H9 (cell line): ENCODE measurements at regions not wholly inside any gene's neighbourhood (a gene's known extent, or its start where the extent isn't known, plus 50 kb on each side); places are given as distances from the start of the nearest gene placed in this dataset.

Experiments used
- DNase-seq: peaks from one replicate; pipeline ENCODE4 v3.0.0-alpha.2; 2017
- H2AFZ ChIP-seq: one replicate; pipeline ENCODE4 v1.6.1; 2013; ENCODE audit warnings: mild to moderate bottlenecking, low read length, control low read depth, moderate library complexity
- H2AK5ac ChIP-seq: 2 replicates; pipeline ENCODE4 v1.6.1; 2013; ENCODE audit warnings: low read length, control low read depth, mixed read lengths; ENCODE audit not compliant: insufficient read length
- H2BK120ac ChIP-seq: one replicate; pipeline ENCODE4 v1.6.1; 2013; ENCODE audit warnings: low read depth, mild to moderate bottlenecking, low read length, control low read depth, inconsistent platforms; ENCODE audit not compliant: poor library complexity, severe bottlenecking
- H2BK12ac ChIP-seq: 2 replicates; pipeline ENCODE4 v1.6.1; 2013; ENCODE audit warnings: low read length, control low read depth, mixed read lengths, low read depth; ENCODE audit not compliant: insufficient read length
- H2BK15ac ChIP-seq: 2 replicates; pipeline ENCODE4 v1.6.1; 2013; ENCODE audit warnings: low read depth, low read length, control low read depth
- H2BK20ac ChIP-seq: one replicate; pipeline ENCODE4 v1.6.1; 2013; ENCODE audit warnings: low read depth, mild to moderate bottlenecking, low read length, control low read depth, inconsistent platforms; ENCODE audit not compliant: poor library complexity, severe bottlenecking
- H2BK5ac ChIP-seq: 2 replicates; pipeline ENCODE4 v1.6.1; 2013; ENCODE audit warnings: low read length, control low read depth, mixed read lengths; ENCODE audit not compliant: insufficient read length
- H3K14ac ChIP-seq: 2 replicates; pipeline ENCODE4 v1.6.1; 2013; ENCODE audit warnings: low read length, control low read depth; ENCODE audit not compliant: insufficient read depth
- H3K18ac ChIP-seq: 2 replicates; pipeline ENCODE4 v1.6.1; 2013; ENCODE audit warnings: low read depth, mild to moderate bottlenecking, mixed read lengths, low read length, control low read depth; ENCODE audit not compliant: insufficient read length
- H3K23ac ChIP-seq: 2 replicates; pipeline ENCODE4 v1.6.1; 2013; ENCODE audit warnings: low read length, control low read depth, mixed read lengths, low read depth; ENCODE audit not compliant: insufficient read length
- H3K23me2 ChIP-seq: 2 replicates; pipeline ENCODE4 v1.6.1; 2013; ENCODE audit warnings: low read depth, mild to moderate bottlenecking, mixed read lengths, low read length, control low read depth; ENCODE audit not compliant: insufficient read length, poor library complexity, severe bottlenecking
- H3K27ac ChIP-seq: 2 replicates; pipeline ENCODE4 v1.5.1; 2013; ENCODE audit warnings: low read length, control low read depth, mixed read lengths, low read depth; ENCODE audit not compliant: insufficient read length
- H3K27me3 ChIP-seq: 2 replicates; pipeline ENCODE4 v1.6.1; 2013; ENCODE audit warnings: low read length, control low read depth, inconsistent platforms; ENCODE audit not compliant: insufficient read depth
- H3K4ac ChIP-seq: 2 replicates; pipeline ENCODE4 v1.6.1; 2013; ENCODE audit warnings: low read depth, mild to moderate bottlenecking, control low read depth, inconsistent platforms, low read length, moderate library complexity
- H3K4me1 ChIP-seq: 2 replicates; pipeline ENCODE4 v1.6.1; 2013; ENCODE audit warnings: low read length, control low read depth, inconsistent platforms; ENCODE audit not compliant: insufficient read depth
- H3K4me2 ChIP-seq: 2 replicates; pipeline ENCODE4 v1.6.1; 2013; ENCODE audit warnings: low read length, control low read depth, mixed read lengths; ENCODE audit not compliant: insufficient read length, insufficient read depth
- H3K56ac ChIP-seq: 2 replicates; pipeline ENCODE4 v1.6.1; 2013; ENCODE audit warnings: low read depth, mild to moderate bottlenecking, mixed read lengths, low read length, control low read depth; ENCODE audit not compliant: insufficient read length
- H3K79me1 ChIP-seq: 2 replicates; pipeline ENCODE4 v1.6.1; 2013; ENCODE audit warnings: low read depth, mild to moderate bottlenecking, moderate library complexity, low read length, control low read depth, inconsistent platforms; ENCODE audit not compliant: insufficient read depth, poor library complexity, severe bottlenecking
- H3K79me2 ChIP-seq: 2 replicates; pipeline ENCODE4 v1.6.1; 2013; ENCODE audit warnings: low read length, control low read depth, inconsistent platforms; ENCODE audit not compliant: insufficient read depth
- H3K9ac ChIP-seq: 2 replicates; pipeline ENCODE4 v1.6.1; 2013; ENCODE audit warnings: low read length, control low read depth, mixed read lengths; ENCODE audit not compliant: insufficient read length; ENCODE audit errors: extremely low read depth
- H3K9me3 ChIP-seq: one replicate; pipeline ENCODE4 v1.6.1; 2013; ENCODE audit warnings: low read depth, low read length, inconsistent platforms; ENCODE audit not compliant: control insufficient read depth
- H3T11ph ChIP-seq: one replicate; pipeline ENCODE4 v1.6.1; 2013; ENCODE audit warnings: mild to moderate bottlenecking, low read length, control low read depth, inconsistent platforms
- H4K20me1 ChIP-seq: one replicate; pipeline ENCODE4 v1.6.1; 2013; ENCODE audit not compliant: control insufficient read depth, insufficient read length, insufficient read depth
- H4K5ac ChIP-seq: 2 replicates; pipeline ENCODE4 v1.6.1; 2013; ENCODE audit warnings: low read depth, mild to moderate bottlenecking, mixed read lengths, low read length, control low read depth; ENCODE audit not compliant: insufficient read length
- H4K8ac ChIP-seq: replicated peaks from 2 replicates; pipeline ENCODE4 v1.6.1; 2013; ENCODE audit warnings: low read length, control low read depth, mixed read lengths, low read depth; ENCODE audit not compliant: insufficient read length
- H4K91ac ChIP-seq: 2 replicates; pipeline ENCODE4 v1.6.1; 2013; ENCODE audit warnings: low read depth, mild to moderate bottlenecking, moderate library complexity, mixed read lengths, low read length, control low read depth; ENCODE audit not compliant: insufficient read length
- H3K27ac Mint-ChIP-seq, 3 experiments: 2 replicates in 2 of 3; 3 replicates in 1 of 3; pipeline ENCODE4 v1.8.0; 2020 to 2021; ENCODE audit warnings: mixed read lengths in 3 of 3, mild to moderate bottlenecking in 1 of 3, moderate library complexity in 1 of 3
- H3K27me3 Mint-ChIP-seq: 2 replicates; pipeline ENCODE4 v1.8.0; 2021; ENCODE audit warnings: low read depth, mild to moderate bottlenecking, moderate library complexity, mixed read lengths
- H3K36me3 Mint-ChIP-seq, 3 experiments: 2 replicates in 2 of 3; 3 replicates in 1 of 3; pipeline ENCODE4 v1.8.0; 2020 to 2021; ENCODE audit warnings: low read depth in 3 of 3, mixed read lengths in 3 of 3; ENCODE audit not compliant: insufficient read depth in 1 of 3
- H3K4me1 Mint-ChIP-seq, 2 experiments: 2 replicates each; pipeline ENCODE4 v1.8.0; 2020; ENCODE audit warnings: mixed read lengths in 2 of 2
- H3K4me3 Mint-ChIP-seq, 2 experiments: 2 replicates in 1 of 2; 3 replicates in 1 of 2; pipeline ENCODE4 v1.8.0; 2020 to 2021; ENCODE audit warnings: mild to moderate bottlenecking in 2 of 2, mixed read lengths in 2 of 2, moderate library complexity in 1 of 2
- H3K9me3 Mint-ChIP-seq, 2 experiments: 2 replicates in 1 of 2; 3 replicates in 1 of 2; pipeline ENCODE4 v1.8.0; 2020; ENCODE audit warnings: mild to moderate bottlenecking in 2 of 2, mixed read lengths in 2 of 2, moderate library complexity in 1 of 2
- CTCF ChIP-seq: fragments of 200-600 bp; sonication (generic); conservative IDR thresholded peaks from 3 replicates; pipeline ENCODE4 v1.8.0; 2021; ENCODE audit warnings: antibody characterized with exemption, mild to moderate bottlenecking
- WGBS: extraction: QIAGEN DNeasy Blood & Tissue Kit; methylation state at CpG from one replicate; pipeline ENCODE4 v1.1.7; 2013; ENCODE audit warnings: missing lambda C conversion rate, low lambda C conversion rate, mixed read lengths; ENCODE audit not compliant: insufficient read length; ENCODE audit errors: extremely low coverage; 5-methylcytosine and 5-hydroxymethylcytosine counted together

DNA sequence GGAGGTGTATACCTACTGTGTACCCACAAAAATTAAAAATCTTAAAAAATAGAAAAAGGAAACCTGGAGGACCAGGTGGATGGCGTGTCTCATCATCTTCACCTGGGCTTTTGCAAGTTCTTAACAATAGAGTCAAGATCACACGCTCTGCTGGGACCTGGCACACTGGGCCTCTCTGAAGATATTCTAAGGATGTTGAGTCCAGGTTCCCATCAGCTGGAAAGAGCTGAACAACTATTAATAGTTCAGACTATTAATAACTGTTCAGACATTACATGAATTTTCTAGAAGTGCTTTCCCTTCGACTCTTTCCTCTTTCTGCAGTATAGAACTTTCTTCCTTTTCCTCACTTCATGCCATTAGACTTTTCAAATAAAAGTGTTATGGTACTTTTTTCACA lies 320.2 kb upstream of the IL12A start:
- Histone ChIP-seq H4K20me1 (peaks cover 3% of the 10 kb centered on the region), H2AFZ (no peak overlapping the region), H3K79me2 (no peaks in the 10 kb centered on the region), H3K79me1 (no peaks in the 10 kb centered on the region), H4K91ac (no peak overlapping the region), H3K14ac (no peak overlapping the region), H3K4me1 (no peaks in the 10 kb centered on the region), H2BK5ac (no peak overlapping the region), H2BK12ac (no peak overlapping the region), H3K23me2 (no peaks in the 10 kb centered on the region), H3K18ac (no peak overlapping the region), H3K4ac (no peak overlapping the region), H2BK20ac (no peak overlapping the region), H3K9ac (no peak overlapping the region), H3K4me2 (no peak overlapping the region), H2BK15ac (no peak overlapping the region), H3K56ac (no peak overlapping the region), H3K9me3 (no peaks in the 10 kb centered on the region), H3T11ph (no peak overlapping the region), H3K27me3 (no peaks in the 10 kb centered on the region), H3K27ac (no peak overlapping the region), H4K5ac (no peak overlapping the region), H4K8ac (no peak overlapping the region), H2AK5ac (no peak overlapping the region), H2BK120ac (no peak overlapping the region), H3K23ac (no peak overlapping the region)
- Mint-ChIP-seq H3K27ac (no peak overlapping the region), H3K9me3 (no peaks in the 10 kb centered on the region), H3K4me1 (peaks cover 8 to 9% of the 10 kb centered on the region in 2 experiments), H3K4me3 (no peak overlapping the region), H3K36me3 (no peaks in the 10 kb centered on the region), H3K27me3 (peaks cover 2% of the 10 kb centered on the region)
- no peak for TF ChIP-seq CTCF
- WGBS: no CpG with 5 or more reads among the region's 3 CpGs
- no peak for DNase-seq
